K562 (cell line): ENCODE measurements at regions not wholly inside any gene's neighbourhood (a gene's known extent, or its start where the extent isn't known, plus 50 kb on each side); places are given as distances from the start of the nearest gene placed in this dataset.

Experiments used
- ATAC-seq: fragments of 200-7000 bp; cut with Tn5 transposase; 3 replicates; pipeline ENCODE4 v1.9.1; 2020; ENCODE audit warnings: moderate library complexity
- BruUV-seq: library from RNA; stranded (reverse); fragments of 400-500 nt; replicated peaks from 2 replicates; lab custom pipeline; 2021; lab: Mats Ljungman, UMichigan
- CTCF ChIA-PET: fragments of 300-600 bp; formaldehyde crosslinking; extraction: SDS; loops from one replicate; lab custom pipeline; 2021; ENCODE audit warnings: low intra/inter-chr PET ratio; lab: Yijun Ruan, JAX
- POLR2A ChIA-PET: fragments of 300-600, 350-650 bp; sonication (Branson Sonifier 250); formaldehyde crosslinking; extraction: SDS; loops from one replicate; lab custom pipeline; 2021; ENCODE audit warnings: antibody characterized with exemption, inconsistent platforms; lab: Yijun Ruan, JAX
- DNase-seq, 4 experiments: peaks; one replicate each; pipeline versions ENCODE4 v3.0.0 to v3.0.0-alpha.2; 2011 to 2018; ENCODE audit warnings: low spot score in 3 of 4, mixed read lengths in 3 of 4; ENCODE audit errors: extremely low read depth in 1 of 4
- FAIRE-seq: peaks from 2 replicates; lab custom pipeline; 2011; peaks lifted over from hg19 to GRCh38; lab: Jason Lieb, UNC
- H2AFZ ChIP-seq: 2 replicates; pipeline ENCODE4 v1.6.0; 2011; ENCODE audit warnings: low read depth, low read length, control low read depth, inconsistent platforms
- H3K27ac ChIP-seq: fragments of 200-600 bp; 3 replicates; pipeline ENCODE4 v1.8.0; 2011; ENCODE audit warnings: low read depth, mild to moderate bottlenecking, control low read depth, inconsistent platforms, low read length, moderate library complexity, mixed read lengths; ENCODE audit errors: extremely low read depth
- H3K27me3 ChIP-seq, 2 experiments: fragments of 300-600 bp in 1 of 2; 2 replicates in 1 of 2; 3 replicates in 1 of 2; pipeline versions ENCODE4 v1.6.0 to v1.8.0; 2011; ENCODE audit warnings: inconsistent platforms in 2 of 2, low read length in 2 of 2, mild to moderate bottlenecking in 1 of 2, mixed read lengths in 1 of 2, moderate library complexity in 1 of 2; ENCODE audit not compliant: control insufficient read depth in 2 of 2, insufficient read depth in 2 of 2
- H3K36me3 ChIP-seq: fragments of 300-600 bp; 3 replicates; pipeline ENCODE4 v1.8.0; 2011; ENCODE audit warnings: mild to moderate bottlenecking, low read length, inconsistent platforms; ENCODE audit not compliant: control insufficient read depth, insufficient read depth
- H3K4me1 ChIP-seq, 2 experiments: fragments of 200-600 bp in 1 of 2; replicated peaks in 1 of 2; 2 replicates in 1 of 2; 3 replicates in 1 of 2; pipeline versions ENCODE4 v1.5.1 to v1.8.0; 2011; ENCODE audit warnings: inconsistent platforms in 2 of 2, low read length in 2 of 2, mild to moderate bottlenecking in 1 of 2, mixed read lengths in 1 of 2, moderate library complexity in 1 of 2; ENCODE audit not compliant: control insufficient read depth in 2 of 2, insufficient read depth in 2 of 2
- H3K4me2 ChIP-seq: 2 replicates; pipeline ENCODE4 v1.6.1; 2011; ENCODE audit warnings: low read length, control low read depth, inconsistent platforms, mixed read lengths; ENCODE audit not compliant: insufficient read depth
- H3K4me3 ChIP-seq: fragments of 200-600 bp; sonication (generic), shearing (Covaris generic); 2 replicates; pipeline ENCODE4 v1.5.1; 2016; ENCODE audit warnings: control low read depth, inconsistent platforms
- H3K79me2 ChIP-seq: fragments of 200-600 bp; 3 replicates; pipeline ENCODE4 v1.8.0; 2011; ENCODE audit warnings: low read length, inconsistent platforms; ENCODE audit not compliant: control insufficient read depth, insufficient read depth
- H3K9ac ChIP-seq, 2 experiments: 2 replicates each; pipeline versions ENCODE4 v1.6.0 to v1.6.1; 2011; ENCODE audit warnings: low read depth in 2 of 2, low read length in 2 of 2, control low read depth in 1 of 2, inconsistent platforms in 1 of 2, mild to moderate bottlenecking in 1 of 2, mixed read lengths in 1 of 2; ENCODE audit not compliant: insufficient read depth in 1 of 2
- H3K9me1 ChIP-seq: one replicate; pipeline ENCODE4 v1.6.0; 2011; ENCODE audit warnings: inconsistent platforms, mild to moderate bottlenecking, low read length, moderate library complexity; ENCODE audit not compliant: control insufficient read depth, insufficient read depth
- H3K9me3 ChIP-seq: replicated peaks from 2 replicates; pipeline ENCODE4 v1.5.1; 2011; ENCODE audit warnings: low read depth, low read length, inconsistent platforms; ENCODE audit not compliant: control insufficient read depth, insufficient read depth
- H4K20me1 ChIP-seq: replicated peaks from 2 replicates; pipeline ENCODE4 v1.6.1; 2011; ENCODE audit warnings: low read length, inconsistent platforms, mixed read lengths; ENCODE audit not compliant: control insufficient read depth, insufficient read depth
- ARID3A ChIP-seq: IDR thresholded peaks from 2 replicates; pipeline ENCODE4 v1.6.1; 2012; ENCODE audit warnings: low read depth, low read length, improper control_type of control experiment, borderline replicate concordance
- FOXJ2 ChIP-seq: fragments of 200-800 bp; sonication (Bioruptor generic); IDR thresholded peaks from 2 replicates; pipeline ENCODE4 v1.6.1; 2016; ENCODE audit warnings: missing genetic modification characterization, missing compliant biosample characterization
- GATAD2A ChIP-seq: fragments of 450-650 bp; IDR thresholded peaks from 2 replicates; pipeline ENCODE4 v1.6.1; 2017
- GATAD2B ChIP-seq: fragments of 450-650 bp; IDR thresholded peaks from 2 replicates; pipeline ENCODE4 v1.6.1; 2017; ENCODE audit warnings: mild to moderate bottlenecking, borderline replicate concordance
- HMBOX1 ChIP-seq: sonication (generic); IDR thresholded peaks from 2 replicates; pipeline ENCODE4 v1.6.1; 2016
- NELFE ChIP-seq: IDR thresholded peaks from 2 replicates; pipeline ENCODE4 v1.6.1; 2011; ENCODE audit warnings: mild to moderate bottlenecking; ENCODE audit not compliant: insufficient read depth, insufficient read length
- PRPF4 ChIP-seq: fragments of 200-400 bp; formaldehyde crosslinking; IDR thresholded peaks from one replicate; pipeline ENCODE4 v1.6.1; 2017; ENCODE audit warnings: low read length, low read depth, mild to moderate bottlenecking; ENCODE audit not compliant: insufficient read depth, poor library complexity, severe bottlenecking
- TARDBP ChIP-seq: fragments of 450-650 bp; IDR thresholded peaks from 2 replicates; pipeline ENCODE4 v1.6.1; 2016
- TGIF2 ChIP-seq: sonication (generic); formaldehyde crosslinking; IDR thresholded peaks from 2 replicates; pipeline ENCODE4 v1.8.1; 2022; ENCODE audit warnings: mild to moderate bottlenecking, missing genetic modification reagents, moderate library complexity
- WHSC1 ChIP-seq: IDR thresholded peaks from one replicate; pipeline ENCODE4 v1.6.1; 2012; ENCODE audit warnings: low read length, control low read depth, inconsistent platforms
- ZNF282 ChIP-seq: sonication (generic); formaldehyde crosslinking; IDR thresholded peaks from 2 replicates; pipeline ENCODE4 v1.8.1; 2023; ENCODE audit warnings: missing genetic modification reagents
- ZNF592 ChIP-seq: fragments of 450-650 bp; IDR thresholded peaks from 2 replicates; pipeline ENCODE4 v1.6.1; 2017; ENCODE audit warnings: antibody characterized with exemption, mild to moderate bottlenecking
- WGBS: fragments of 100-300 bp; shearing (Covaris generic); methylation state at CpG from one replicate; pipeline ENCODE4 v1.1.6; 2016; ENCODE audit warnings: low coverage, mixed read lengths; ENCODE audit not compliant: insufficient coverage; ENCODE audit errors: missing lambda C conversion rate; 5-methylcytosine and 5-hydroxymethylcytosine counted together
- in situ Hi-C: fragments of 300-500 bp; cut with MboI; formaldehyde crosslinking; loops from 4 replicates; pipeline ENCODE4 v1.15.0; 2018; ENCODE audit warnings: inconsistent platforms, mixed read lengths
- intact Hi-C: fragments of 100-400 bp; cut with micrococcal nuclease; formaldehyde crosslinking; loops from 2 replicates; pipeline ENCODE4 v1.14.2; 2022

DNA sequence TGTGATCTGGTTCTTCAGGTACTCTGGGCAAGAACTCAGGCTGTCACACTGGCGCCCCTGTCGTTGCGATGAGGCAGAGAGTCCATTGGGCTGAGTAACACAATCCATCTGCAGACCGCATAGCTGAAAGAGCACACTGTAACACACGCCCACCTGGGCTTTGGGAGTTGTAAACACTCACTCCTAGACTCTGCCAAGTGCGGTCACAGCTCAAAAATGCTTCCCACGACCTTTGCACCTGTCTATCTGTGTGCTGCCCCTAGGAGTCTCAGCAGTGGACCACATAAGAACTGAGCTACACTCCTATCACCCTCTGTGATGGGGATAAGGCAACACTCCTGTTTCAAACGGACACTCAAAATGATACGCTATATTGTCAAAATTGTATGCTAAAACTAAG, 2028.3 kb downstream of the PCDH7 start:
- in situ Hi-C loops (no loop called here), intact Hi-C loops (no loop called here)
- Histone ChIP-seq H3K4me2 (no peak overlapping the region), H3K9me1 (no peaks in the 10 kb centered on the region), H3K4me1 (no peaks in the 10 kb centered on the region), H3K4me3 (no peak overlapping the region), H3K9ac (no peak overlapping the region), H3K79me2 (no peaks in the 10 kb centered on the region), H3K27me3 (no peaks in the 10 kb centered on the region), H3K9me3 (no peaks in the 10 kb centered on the region), H3K27ac (no peak overlapping the region), H4K20me1 (no peaks in the 10 kb centered on the region), H3K36me3 (no peaks in the 10 kb centered on the region), H2AFZ (no peak overlapping the region)
- under 1% methylated on average over 9 of the region's 9 CpGs for WGBS
- no TSS peak for BruUV-seq
- no peak for FAIRE-seq
- no peak for ATAC-seq
- ChIA-PET CTCF (no interaction called here), POLR2A (no interaction called here)
- no peak for DNase-seq
- TF ChIP-seq GATAD2B (no peak), FOXJ2 (tag) (no peak), ZNF592 (no peak), WHSC1 (no peak), NELFE (no peak), ARID3A (no peak), TGIF2 (CRISPR knock-in tag) (no peak), PRPF4 (no peak), GATAD2A (no peak), TARDBP (no peak), ZNF282 (CRISPR knock-in tag) (no peak), HMBOX1 (no peak)
